H9 (cell line): ENCODE measurements at regions not wholly inside any gene's neighbourhood (a gene's known extent, or its start where the extent isn't known, plus 50 kb on each side); places are given as distances from the start of the nearest gene placed in this dataset.

Source experiments
- DNase-seq: peaks from one replicate; pipeline ENCODE4 v3.0.0-alpha.2; 2017
- H2AFZ ChIP-seq: one replicate; pipeline ENCODE4 v1.6.1; 2013; ENCODE audit warnings: mild to moderate bottlenecking, low read length, control low read depth, moderate library complexity
- H2AK5ac ChIP-seq: 2 replicates; pipeline ENCODE4 v1.6.1; 2013; ENCODE audit warnings: low read length, control low read depth, mixed read lengths; ENCODE audit not compliant: insufficient read length
- H2BK120ac ChIP-seq: one replicate; pipeline ENCODE4 v1.6.1; 2013; ENCODE audit warnings: low read depth, mild to moderate bottlenecking, low read length, control low read depth, inconsistent platforms; ENCODE audit not compliant: poor library complexity, severe bottlenecking
- H2BK12ac ChIP-seq: 2 replicates; pipeline ENCODE4 v1.6.1; 2013; ENCODE audit warnings: low read length, control low read depth, mixed read lengths, low read depth; ENCODE audit not compliant: insufficient read length
- H2BK15ac ChIP-seq: 2 replicates; pipeline ENCODE4 v1.6.1; 2013; ENCODE audit warnings: low read depth, low read length, control low read depth
- H2BK20ac ChIP-seq: one replicate; pipeline ENCODE4 v1.6.1; 2013; ENCODE audit warnings: low read depth, mild to moderate bottlenecking, low read length, control low read depth, inconsistent platforms; ENCODE audit not compliant: poor library complexity, severe bottlenecking
- H2BK5ac ChIP-seq: 2 replicates; pipeline ENCODE4 v1.6.1; 2013; ENCODE audit warnings: low read length, control low read depth, mixed read lengths; ENCODE audit not compliant: insufficient read length
- H3K14ac ChIP-seq: 2 replicates; pipeline ENCODE4 v1.6.1; 2013; ENCODE audit warnings: low read length, control low read depth; ENCODE audit not compliant: insufficient read depth
- H3K18ac ChIP-seq: 2 replicates; pipeline ENCODE4 v1.6.1; 2013; ENCODE audit warnings: low read depth, mild to moderate bottlenecking, mixed read lengths, low read length, control low read depth; ENCODE audit not compliant: insufficient read length
- H3K23ac ChIP-seq: 2 replicates; pipeline ENCODE4 v1.6.1; 2013; ENCODE audit warnings: low read length, control low read depth, mixed read lengths, low read depth; ENCODE audit not compliant: insufficient read length
- H3K23me2 ChIP-seq: 2 replicates; pipeline ENCODE4 v1.6.1; 2013; ENCODE audit warnings: low read depth, mild to moderate bottlenecking, mixed read lengths, low read length, control low read depth; ENCODE audit not compliant: insufficient read length, poor library complexity, severe bottlenecking
- H3K27ac ChIP-seq: 2 replicates; pipeline ENCODE4 v1.5.1; 2013; ENCODE audit warnings: low read length, control low read depth, mixed read lengths, low read depth; ENCODE audit not compliant: insufficient read length
- H3K27me3 ChIP-seq: 2 replicates; pipeline ENCODE4 v1.6.1; 2013; ENCODE audit warnings: low read length, control low read depth, inconsistent platforms; ENCODE audit not compliant: insufficient read depth
- H3K4ac ChIP-seq: 2 replicates; pipeline ENCODE4 v1.6.1; 2013; ENCODE audit warnings: low read depth, mild to moderate bottlenecking, control low read depth, inconsistent platforms, low read length, moderate library complexity
- H3K4me1 ChIP-seq: 2 replicates; pipeline ENCODE4 v1.6.1; 2013; ENCODE audit warnings: low read length, control low read depth, inconsistent platforms; ENCODE audit not compliant: insufficient read depth
- H3K4me2 ChIP-seq: 2 replicates; pipeline ENCODE4 v1.6.1; 2013; ENCODE audit warnings: low read length, control low read depth, mixed read lengths; ENCODE audit not compliant: insufficient read length, insufficient read depth
- H3K56ac ChIP-seq: 2 replicates; pipeline ENCODE4 v1.6.1; 2013; ENCODE audit warnings: low read depth, mild to moderate bottlenecking, mixed read lengths, low read length, control low read depth; ENCODE audit not compliant: insufficient read length
- H3K79me1 ChIP-seq: 2 replicates; pipeline ENCODE4 v1.6.1; 2013; ENCODE audit warnings: low read depth, mild to moderate bottlenecking, moderate library complexity, low read length, control low read depth, inconsistent platforms; ENCODE audit not compliant: insufficient read depth, poor library complexity, severe bottlenecking
- H3K79me2 ChIP-seq: 2 replicates; pipeline ENCODE4 v1.6.1; 2013; ENCODE audit warnings: low read length, control low read depth, inconsistent platforms; ENCODE audit not compliant: insufficient read depth
- H3K9ac ChIP-seq: 2 replicates; pipeline ENCODE4 v1.6.1; 2013; ENCODE audit warnings: low read length, control low read depth, mixed read lengths; ENCODE audit not compliant: insufficient read length; ENCODE audit errors: extremely low read depth
- H3K9me3 ChIP-seq: one replicate; pipeline ENCODE4 v1.6.1; 2013; ENCODE audit warnings: low read depth, low read length, inconsistent platforms; ENCODE audit not compliant: control insufficient read depth
- H3T11ph ChIP-seq: one replicate; pipeline ENCODE4 v1.6.1; 2013; ENCODE audit warnings: mild to moderate bottlenecking, low read length, control low read depth, inconsistent platforms
- H4K20me1 ChIP-seq: one replicate; pipeline ENCODE4 v1.6.1; 2013; ENCODE audit not compliant: control insufficient read depth, insufficient read length, insufficient read depth
- H4K5ac ChIP-seq: 2 replicates; pipeline ENCODE4 v1.6.1; 2013; ENCODE audit warnings: low read depth, mild to moderate bottlenecking, mixed read lengths, low read length, control low read depth; ENCODE audit not compliant: insufficient read length
- H4K8ac ChIP-seq: replicated peaks from 2 replicates; pipeline ENCODE4 v1.6.1; 2013; ENCODE audit warnings: low read length, control low read depth, mixed read lengths, low read depth; ENCODE audit not compliant: insufficient read length
- H4K91ac ChIP-seq: 2 replicates; pipeline ENCODE4 v1.6.1; 2013; ENCODE audit warnings: low read depth, mild to moderate bottlenecking, moderate library complexity, mixed read lengths, low read length, control low read depth; ENCODE audit not compliant: insufficient read length
- H3K27ac Mint-ChIP-seq, 3 experiments: 2 replicates in 2 of 3; 3 replicates in 1 of 3; pipeline ENCODE4 v1.8.0; 2020 to 2021; ENCODE audit warnings: mixed read lengths in 3 of 3, mild to moderate bottlenecking in 1 of 3, moderate library complexity in 1 of 3
- H3K27me3 Mint-ChIP-seq: 2 replicates; pipeline ENCODE4 v1.8.0; 2021; ENCODE audit warnings: low read depth, mild to moderate bottlenecking, moderate library complexity, mixed read lengths
- H3K36me3 Mint-ChIP-seq, 3 experiments: 2 replicates in 2 of 3; 3 replicates in 1 of 3; pipeline ENCODE4 v1.8.0; 2020 to 2021; ENCODE audit warnings: low read depth in 3 of 3, mixed read lengths in 3 of 3; ENCODE audit not compliant: insufficient read depth in 1 of 3
- H3K4me1 Mint-ChIP-seq, 2 experiments: 2 replicates each; pipeline ENCODE4 v1.8.0; 2020; ENCODE audit warnings: mixed read lengths in 2 of 2
- H3K4me3 Mint-ChIP-seq, 2 experiments: 2 replicates in 1 of 2; 3 replicates in 1 of 2; pipeline ENCODE4 v1.8.0; 2020 to 2021; ENCODE audit warnings: mild to moderate bottlenecking in 2 of 2, mixed read lengths in 2 of 2, moderate library complexity in 1 of 2
- H3K9me3 Mint-ChIP-seq, 2 experiments: 2 replicates in 1 of 2; 3 replicates in 1 of 2; pipeline ENCODE4 v1.8.0; 2020; ENCODE audit warnings: mild to moderate bottlenecking in 2 of 2, mixed read lengths in 2 of 2, moderate library complexity in 1 of 2
- CTCF ChIP-seq: fragments of 200-600 bp; sonication (generic); conservative IDR thresholded peaks from 3 replicates; pipeline ENCODE4 v1.8.0; 2021; ENCODE audit warnings: antibody characterized with exemption, mild to moderate bottlenecking
- WGBS: extraction: QIAGEN DNeasy Blood & Tissue Kit; methylation state at CpG from one replicate; pipeline ENCODE4 v1.1.7; 2013; ENCODE audit warnings: missing lambda C conversion rate, low lambda C conversion rate, mixed read lengths; ENCODE audit not compliant: insufficient read length; ENCODE audit errors: extremely low coverage; 5-methylcytosine and 5-hydroxymethylcytosine counted together

- Histone ChIP-seq H2AK5ac (no peak overlapping the region), H4K91ac (no peak overlapping the region), H3K23me2 (no peaks in the 10 kb centered on the region), H2AFZ (no peak overlapping the region), H3K79me2 (no peaks in the 10 kb centered on the region), H3K79me1 (no peaks in the 10 kb centered on the region), H2BK12ac (no peak overlapping the region), H3K27me3 (no peaks in the 10 kb centered on the region), H4K5ac (no peak overlapping the region), H3K4me2 (no peak overlapping the region), H3K27ac (no peak overlapping the region), H2BK5ac (no peak overlapping the region), H3K9me3 (no peaks in the 10 kb centered on the region), H2BK15ac (no peak overlapping the region), H3K18ac (no peak overlapping the region), H3K9ac (no peak overlapping the region), H3K4me1 (no peaks in the 10 kb centered on the region), H4K20me1 (no peaks in the 10 kb centered on the region), H3K23ac (no peak overlapping the region), H3K56ac (no peak overlapping the region), H2BK20ac (no peak overlapping the region), H2BK120ac (no peak overlapping the region), H3K14ac (no peak overlapping the region), H3T11ph (no peak overlapping the region), H4K8ac (no peak overlapping the region), H3K4ac (no peak overlapping the region)
- no peak overlapping the region for H3K27ac Mint-ChIP-seq
- H3K9me3 Mint-ChIP-seq, result no peaks in the 10 kb centered on the region
- no CpG with 5 or more reads among the region's 1 CpG for WGBS
- no peaks in the 10 kb centered on the region; the same call in 1 of the 2 replicates for H3K27me3 Mint-ChIP-seq
- no peak overlapping the region for H3K4me3 Mint-ChIP-seq
- H3K36me3 Mint-ChIP-seq, result no peaks in the 10 kb centered on the region; a peak in 1 of 7 replicates
- DNase-seq, result no peak
- peaks cover 16 to 17% of the 10 kb centered on the region in 2 experiments for H3K4me1 Mint-ChIP-seq
- no peak for TF ChIP-seq CTCF
These were observed 53.3 kb upstream of the ATP10B start for GRCh38 chr5:160905285-160905684.
